ENCODE measurements at regions not wholly inside any gene's neighbourhood (a gene's known extent, or its start where the extent isn't known, plus 50 kb on each side); places are given as distances from the start of the nearest gene placed in this dataset.
A peak's percentile ranks its signal among the peaks of the same experiment; 100 is the strongest.

GRCh38 chr20:50259705-50260478 lies 69.3 kb downstream of the CEBPB start:
- DNase-seq = no peak

- DNase-seq = no peak
Observed at GRCh38 chr20:50260479-50261221, 70.0 kb downstream of the CEBPB start.

GRCh38 chr20:50261471-50262212 lies 71.0 kb downstream of the CEBPB start:
- DNase-seq = no peak

GRCh38 chr20:50263831-50264230 lies 73.2 kb downstream of the CEBPB start:
- no peak for DNase-seq

- no peak for DNase-seq
Observed at GRCh38 chr20:50264534-50265145, 74.0 kb downstream of the CEBPB start.

- DNase-seq = no peak
Observed at GRCh38 chr20:50265245-50265946, 74.8 kb downstream of the CEBPB start.

- DNase-seq = no peak
Observed at GRCh38 chr20:50266293-50267040, 75.8 kb downstream of the CEBPB start.

GRCh38 chr20:50267041-50267865 lies 76.6 kb downstream of the CEBPB start:
- peak; percentile 58 for DNase-seq

GRCh38 chr20:50267866-50268219 lies 77.2 kb downstream of the CEBPB start:
- DNase-seq = peak; percentile 20

- DNase-seq = no peak
Observed at GRCh38 chr20:50269091-50270033, 78.7 kb downstream of the CEBPB start.

GRCh38 chr20:50270034-50270395 lies 79.4 kb downstream of the CEBPB start:
- DNase-seq = no peak

GRCh38 chr20:50270569-50270968 lies 79.9 kb downstream of the CEBPB start:
- DNase-seq = no peak

- no peak for DNase-seq
Observed at GRCh38 chr20:50271176-50271575, 80.5 kb downstream of the CEBPB start.

- no peak for DNase-seq
Observed at GRCh38 chr20:50271612-50272011, 81.0 kb downstream of the CEBPB start.

- no peak for DNase-seq
Observed at GRCh38 chr20:50272030-50272723, 81.5 kb downstream of the CEBPB start.

- no peak for DNase-seq
Observed at GRCh38 chr20:50272724-50273446, 82.3 kb downstream of the CEBPB start.

- no peak for DNase-seq
Observed at GRCh38 chr20:50273601-50274491, 83.2 kb downstream of the CEBPB start.

Measured in eye (tissue), 1 donor.